CD8-positive, alpha-beta memory T cell (primary cell): ENCODE measurements at regions not wholly inside any gene's neighbourhood (a gene's known extent, or its start where the extent isn't known, plus 50 kb on each side); places are given as distances from the start of the nearest gene placed in this dataset.

Experiments
- CTCF ChIA-PET: fragments of 350-600 bp; sonication (Branson Sonifier 250); formaldehyde crosslinking; loops from one replicate; lab custom pipeline; 2021; ENCODE audit warnings: antibody characterized with exemption; lab: Charles Lee
- POLR2A ChIA-PET: fragments of 350-600 bp; sonication (Branson Sonifier 250); formaldehyde crosslinking; loops from one replicate; lab custom pipeline; 2021; ENCODE audit warnings: antibody characterized with exemption; lab: Charles Lee
- DNase-seq, 5 donors: peaks; one replicate each; pipeline versions ENCODE4 v3.0.0 to v3.0.0-alpha.2; 2020 to 2022; ENCODE audit warnings: mixed read lengths in 1 of 5
- H3K27ac ChIP-seq: one replicate; pipeline ENCODE4 v1.7.0; 2013; ENCODE audit warnings: low read depth, mild to moderate bottlenecking, low read length, moderate library complexity
- H3K27me3 ChIP-seq: 2 replicates; pipeline ENCODE4 v1.7.0; 2013; ENCODE audit warnings: low read length, mild to moderate bottlenecking; ENCODE audit not compliant: insufficient read depth, poor library complexity, severe bottlenecking
- H3K36me3 ChIP-seq: 2 replicates; pipeline ENCODE4 v1.7.0; 2013; ENCODE audit warnings: mild to moderate bottlenecking, low read length, moderate library complexity; ENCODE audit not compliant: insufficient read depth
- H3K4me1 ChIP-seq: 2 replicates; pipeline ENCODE4 v1.7.0; 2013; ENCODE audit warnings: mild to moderate bottlenecking, low read length, moderate library complexity; ENCODE audit not compliant: insufficient read depth
- H3K4me3 ChIP-seq: 2 replicates; pipeline ENCODE4 v1.7.0; 2013; ENCODE audit warnings: mild to moderate bottlenecking, low read length
- H3K9me3 ChIP-seq: 2 replicates; pipeline ENCODE4 v1.7.0; 2013; ENCODE audit warnings: mild to moderate bottlenecking, low read length
- H3K27ac Mint-ChIP-seq, 8 donors: one replicate each; pipeline ENCODE4 v1.8.0; 2020 to 2021; ENCODE audit warnings: mixed read lengths in 8 of 8, mild to moderate bottlenecking in 6 of 8, inconsistent platforms in 3 of 8, moderate library complexity in 3 of 8
- H3K27me3 Mint-ChIP-seq, 2 donors: one replicate each; pipeline ENCODE4 v1.8.0; 2020 to 2021; ENCODE audit warnings: mixed read lengths in 2 of 2, mild to moderate bottlenecking in 1 of 2, moderate library complexity in 1 of 2
- H3K36me3 Mint-ChIP-seq, 3 donors: one replicate each; pipeline ENCODE4 v1.8.0; 2020 to 2021; ENCODE audit warnings: mixed read lengths in 3 of 3, inconsistent platforms in 1 of 3, mild to moderate bottlenecking in 1 of 3
- H3K4me1 Mint-ChIP-seq, 3 donors: one replicate each; pipeline ENCODE4 v1.8.0; 2020 to 2021; ENCODE audit warnings: mixed read lengths in 3 of 3, inconsistent platforms in 1 of 3, mild to moderate bottlenecking in 1 of 3
- H3K4me3 Mint-ChIP-seq, 7 donors: one replicate each; pipeline ENCODE4 v1.8.0; 2020 to 2021; ENCODE audit warnings: mixed read lengths in 7 of 7, mild to moderate bottlenecking in 6 of 7, moderate library complexity in 4 of 7, inconsistent platforms in 2 of 7
- H3K9me3 Mint-ChIP-seq, 5 donors: one replicate each; pipeline ENCODE4 v1.8.0; 2020 to 2022; ENCODE audit warnings: mixed read lengths in 5 of 5, mild to moderate bottlenecking in 3 of 5, moderate library complexity in 2 of 5, inconsistent platforms in 1 of 5

DNA sequence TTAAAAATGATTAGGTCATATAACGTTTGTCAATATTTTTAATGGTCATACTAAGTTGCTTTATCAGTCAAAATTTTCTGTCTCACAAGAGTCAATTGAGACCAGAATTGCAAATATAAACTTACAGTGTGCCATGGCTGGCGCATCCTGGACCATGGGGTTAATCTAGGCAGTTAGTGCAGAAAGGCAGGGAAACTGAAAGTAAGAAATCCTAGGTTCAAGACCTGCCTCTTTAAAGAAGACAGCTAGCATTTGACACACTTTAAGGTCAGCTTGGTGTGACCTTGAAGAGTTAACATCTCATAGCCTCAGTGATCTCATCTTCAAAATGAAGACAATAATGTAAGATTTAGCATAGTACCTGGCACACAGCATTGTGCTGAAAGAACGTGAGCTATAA is 210.0 kb upstream of the DAB1 start:
- no peak overlapping the region for H3K4me3 ChIP-seq
- no peaks in the 10 kb centered on the region for H3K9me3 ChIP-seq
- Mint-ChIP-seq H3K27me3 (peaks cover 0 to 8% of the 10 kb centered on the region in 2 donors), H3K4me1 (no peaks in the 10 kb centered on the region), H3K36me3 (no peaks in the 10 kb centered on the region), H3K27ac (no peak overlapping the region), H3K9me3 (peaks cover 0 to 6% (median 0%) of the 10 kb centered on the region in 5 donors), H3K4me3 (no peak overlapping the region)
- H3K36me3 ChIP-seq: no peaks in the 10 kb centered on the region
- ChIA-PET CTCF (no interaction called here), POLR2A (no interaction called here)
- no peaks in the 10 kb centered on the region for H3K4me1 ChIP-seq
- H3K27me3 ChIP-seq: no peaks in the 10 kb centered on the region
- no peak for DNase-seq
- no peak overlapping the region for H3K27ac ChIP-seq

- Mint-ChIP-seq H3K9me3 (peaks cover 0 to 6% (median 0%) of the 10 kb centered on the region in 5 donors), H3K36me3 (no peaks in the 10 kb centered on the region), H3K27me3 (peaks cover 0 to 8% of the 10 kb centered on the region in 2 donors), H3K4me1 (no peaks in the 10 kb centered on the region), H3K4me3 (no peak overlapping the region), H3K27ac (no peak overlapping the region)
- ChIA-PET CTCF (no interaction called here), POLR2A (no interaction called here)
- Histone ChIP-seq H3K36me3 (no peaks in the 10 kb centered on the region), H3K27me3 (no peaks in the 10 kb centered on the region), H3K4me3 (no peak overlapping the region), H3K9me3 (no peaks in the 10 kb centered on the region), H3K4me1 (no peaks in the 10 kb centered on the region), H3K27ac (no peak overlapping the region)
- no peak for DNase-seq
These were observed 209.2 kb upstream of the DAB1 start for GRCh38 chr1:57633056-57633455.

DNA sequence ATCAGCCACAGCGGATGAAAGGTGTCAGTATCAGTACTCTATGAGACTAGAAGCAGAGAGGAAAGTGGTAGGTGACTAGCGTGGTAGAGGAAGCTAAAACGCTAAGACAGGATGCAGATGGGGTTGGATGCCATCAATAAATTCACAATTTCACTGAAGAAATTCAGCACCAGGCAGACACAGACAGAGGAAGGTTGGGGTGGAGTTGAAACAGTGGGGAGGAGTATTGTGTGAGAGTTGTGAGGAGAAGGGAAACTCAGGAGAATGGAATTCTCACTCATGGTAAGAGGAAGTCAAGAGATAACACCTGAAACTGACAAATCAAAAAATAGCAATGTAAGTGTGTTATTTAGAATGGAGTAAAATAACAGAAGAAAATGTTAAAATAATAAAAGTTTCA is 208.5 kb upstream of the DAB1 start:
- H3K4me1 ChIP-seq: no peaks in the 10 kb centered on the region
- H3K27me3 Mint-ChIP-seq: peaks cover 0 to 8% of the 10 kb centered on the region in 2 donors
- H3K27me3 ChIP-seq: no peaks in the 10 kb centered on the region
- no peaks in the 10 kb centered on the region for H3K36me3 ChIP-seq
- no peak overlapping the region for H3K4me3 ChIP-seq
- H3K27ac Mint-ChIP-seq: peak overlapping the region in 1 of 8 donors; percentile 34
- H3K4me3 Mint-ChIP-seq: no peak overlapping the region
- no peak overlapping the region for H3K27ac ChIP-seq
- no peaks in the 10 kb centered on the region for H3K9me3 ChIP-seq
- no peak for DNase-seq
- H3K4me1 Mint-ChIP-seq: no peaks in the 10 kb centered on the region
- CTCF ChIA-PET: no interaction called here
- POLR2A ChIA-PET: no interaction called here
- peaks cover 0 to 6% (median 0%) of the 10 kb centered on the region in 5 donors for H3K9me3 Mint-ChIP-seq
- no peaks in the 10 kb centered on the region for H3K36me3 Mint-ChIP-seq

GRCh38 chr1:57627612-57628011 is 203.8 kb upstream of the DAB1 start:
- no peaks in the 10 kb centered on the region for H3K4me1 Mint-ChIP-seq
- H3K27ac Mint-ChIP-seq: no peak overlapping the region
- Histone ChIP-seq H3K27ac (no peak overlapping the region), H3K27me3 (no peaks in the 10 kb centered on the region), H3K4me3 (no peak overlapping the region), H3K9me3 (no peaks in the 10 kb centered on the region), H3K36me3 (no peaks in the 10 kb centered on the region), H3K4me1 (no peaks in the 10 kb centered on the region)
- peaks cover 0 to 2% (median 0%) of the 10 kb centered on the region in 5 donors for H3K9me3 Mint-ChIP-seq
- no peaks in the 10 kb centered on the region for H3K27me3 Mint-ChIP-seq
- ChIA-PET POLR2A (no interaction called here), CTCF (no interaction called here)
- no peak overlapping the region for H3K4me3 Mint-ChIP-seq
- no peaks in the 10 kb centered on the region for H3K36me3 Mint-ChIP-seq
- no peak for DNase-seq

DNA sequence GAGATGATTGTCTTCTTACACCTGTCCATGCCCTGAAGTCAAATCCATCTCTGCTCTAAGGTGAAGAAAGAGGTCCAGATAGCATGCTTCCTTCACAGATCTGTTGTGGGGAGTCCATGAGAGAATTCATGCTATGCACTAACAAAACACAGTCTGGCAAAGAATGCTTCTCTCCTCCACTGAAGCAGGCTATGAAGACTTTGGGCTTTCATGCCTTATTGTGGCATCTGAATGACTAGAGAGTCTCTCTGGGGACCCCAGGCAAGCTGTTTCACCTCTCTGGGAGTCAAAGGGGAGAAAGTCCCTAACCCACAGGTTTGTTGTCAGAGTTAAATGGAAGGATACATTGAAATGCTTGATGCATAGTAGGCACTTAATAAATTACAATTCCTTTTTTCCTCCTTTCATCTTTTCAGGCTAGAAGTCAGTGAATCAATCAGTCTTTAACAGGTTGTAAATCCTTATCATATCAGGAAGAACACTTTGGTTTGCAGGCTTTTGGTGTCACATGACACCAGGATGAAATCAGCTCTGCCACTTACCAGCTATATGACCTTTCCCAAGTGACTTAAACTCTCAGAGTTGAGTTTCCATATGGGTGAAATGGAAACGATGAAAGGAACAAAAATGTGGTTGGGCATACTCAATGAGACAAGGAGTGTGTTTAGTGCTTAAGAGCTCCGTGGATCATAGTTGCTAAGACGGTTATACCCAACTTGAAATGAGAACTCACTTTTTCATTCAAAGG is 200.1 kb upstream of the DAB1 start:
- Mint-ChIP-seq H3K9me3 (no peaks in the 10 kb centered on the region), H3K4me3 (no peak overlapping the region), H3K36me3 (no peaks in the 10 kb centered on the region), H3K27ac (no peak overlapping the region), H3K27me3 (no peaks in the 10 kb centered on the region), H3K4me1 (no peaks in the 10 kb centered on the region)
- Histone ChIP-seq H3K27me3 (no peaks in the 10 kb centered on the region), H3K27ac (no peak overlapping the region), H3K36me3 (no peaks in the 10 kb centered on the region), H3K4me3 (no peak overlapping the region), H3K4me1 (no peaks in the 10 kb centered on the region), H3K9me3 (no peaks in the 10 kb centered on the region)
- no peak for DNase-seq
- ChIA-PET CTCF (no interaction called here), POLR2A (no interaction called here)

DNA sequence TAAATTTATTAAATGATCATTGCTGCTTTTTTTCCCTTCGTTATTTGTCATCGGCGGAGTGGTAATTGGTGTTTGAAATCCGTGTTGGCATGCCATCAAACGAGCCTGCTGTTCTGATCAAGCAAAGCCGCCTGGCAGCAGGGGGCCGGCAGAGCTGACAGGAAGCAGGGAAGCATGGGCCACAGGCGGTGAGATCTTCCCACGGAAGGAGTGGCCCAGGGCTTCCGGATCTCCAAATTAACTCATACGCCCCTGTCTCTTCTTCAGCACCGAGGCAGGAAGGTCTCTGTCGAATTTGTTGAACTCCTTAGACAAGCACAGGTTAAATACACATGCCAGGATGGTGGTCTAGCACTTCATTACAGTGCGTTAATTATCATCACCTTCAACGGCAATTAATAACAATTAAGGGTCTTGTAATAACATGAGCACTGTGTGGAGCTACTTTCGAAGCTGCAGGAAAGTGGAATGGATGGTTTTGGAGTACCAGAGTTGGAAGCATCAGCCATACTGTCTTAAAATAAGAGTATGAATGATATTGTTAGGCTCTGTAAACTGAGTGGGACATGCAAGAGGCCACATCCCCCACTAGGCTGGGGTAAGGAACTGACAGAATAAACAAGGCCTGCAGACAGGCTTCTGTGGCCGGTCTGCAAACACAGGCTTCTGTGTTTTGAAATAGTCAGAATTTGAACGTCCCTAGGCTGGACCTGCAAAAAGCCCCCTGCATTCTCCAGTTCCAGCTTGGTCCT is 199.4 kb upstream of the DAB1 start:
- CTCF ChIA-PET: no interaction called here
- POLR2A ChIA-PET: no interaction called here
- no peaks in the 10 kb centered on the region for H3K9me3 Mint-ChIP-seq

GRCh38 chr1:57621776-57622175 is 197.9 kb upstream of the DAB1 start:
- ChIA-PET CTCF (no interaction called here), POLR2A (no interaction called here)
- no peaks in the 10 kb centered on the region for H3K36me3 Mint-ChIP-seq
- no peaks in the 10 kb centered on the region for H3K4me1 ChIP-seq
- no peaks in the 10 kb centered on the region for H3K36me3 ChIP-seq
- no peak for DNase-seq
- H3K9me3 Mint-ChIP-seq: no peaks in the 10 kb centered on the region
- H3K4me3 ChIP-seq: no peak overlapping the region
- H3K4me3 Mint-ChIP-seq: no peak overlapping the region
- peaks cover 0 to 8% of the 10 kb centered on the region in 2 donors for H3K27me3 Mint-ChIP-seq
- no peaks in the 10 kb centered on the region for H3K4me1 Mint-ChIP-seq
- H3K27ac ChIP-seq: no peak overlapping the region
- H3K27me3 ChIP-seq: peaks cover 4% of the 10 kb centered on the region
- H3K27ac Mint-ChIP-seq: no peak overlapping the region
- no peaks in the 10 kb centered on the region for H3K9me3 ChIP-seq

More for the DNA sequence above, 199.4 kb upstream of the DAB1 start:
- peak overlapping the region in 1 of 8 donors; percentile 82 for H3K27ac Mint-ChIP-seq
- Histone ChIP-seq H3K36me3 (no peaks in the 10 kb centered on the region), H3K4me3 (no peak overlapping the region), H3K27ac (no peak overlapping the region), H3K9me3 (no peaks in the 10 kb centered on the region), H3K27me3 (no peaks in the 10 kb centered on the region), H3K4me1 (no peaks in the 10 kb centered on the region)
- H3K36me3 Mint-ChIP-seq: no peaks in the 10 kb centered on the region
- no peak overlapping the region for H3K4me3 Mint-ChIP-seq
- no peak for DNase-seq
- no peaks in the 10 kb centered on the region for H3K4me1 Mint-ChIP-seq
- no peaks in the 10 kb centered on the region for H3K27me3 Mint-ChIP-seq

DNA sequence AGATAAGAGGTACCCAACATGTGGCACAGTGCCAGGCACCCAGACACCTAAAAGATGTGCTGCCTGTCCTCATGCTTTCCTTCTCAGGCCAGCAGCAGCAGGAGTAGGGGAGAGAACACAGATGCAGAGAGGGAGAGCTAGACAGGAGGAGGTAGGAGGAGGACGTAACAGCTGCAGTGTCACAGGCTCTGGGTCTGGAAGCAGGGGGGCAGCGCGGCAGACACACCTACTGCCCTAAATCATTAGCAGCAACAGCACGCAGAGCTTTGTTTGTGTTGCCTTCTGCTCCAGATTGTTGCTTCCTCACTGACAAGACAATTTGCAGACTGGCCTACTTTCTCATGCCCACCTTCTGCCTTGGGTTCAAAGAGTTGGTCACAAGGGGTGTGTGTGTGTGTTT is 196.7 kb upstream of the DAB1 start:
- Histone ChIP-seq H3K36me3 (no peaks in the 10 kb centered on the region), H3K27me3 (peaks cover 5% of the 10 kb centered on the region), H3K4me3 (no peak overlapping the region), H3K4me1 (no peaks in the 10 kb centered on the region), H3K9me3 (no peaks in the 10 kb centered on the region), H3K27ac (no peak overlapping the region)
- Mint-ChIP-seq H3K9me3 (no peaks in the 10 kb centered on the region), H3K27me3 (peaks cover 4 to 11% of the 10 kb centered on the region in 2 donors), H3K4me1 (peaks cover 0 to 4% (median 0%) of the 10 kb centered on the region in 3 donors), H3K4me3 (no peak overlapping the region), H3K36me3 (no peaks in the 10 kb centered on the region), H3K27ac (no peak overlapping the region)
- POLR2A ChIA-PET: no interaction called here
- DNase-seq: no peak
- CTCF ChIA-PET: no interaction called here
